ENCODE measurements at regions not wholly inside any gene's neighbourhood (a gene's known extent, or its start where the extent isn't known, plus 50 kb on each side); places are given as distances from the start of the nearest gene placed in this dataset.
"Not testable (repeated sequence)": the region's sequence is repeated elsewhere in the genome, so short reads cannot be mapped to it uniquely, and the experiment has no call there.

- intact Hi-C loops (cut with DNase I): no loop called here
- DNase-seq (ENCODE audit: low spot score) (no peak), ATAC-seq (no peak)
Observed at GRCh38 chr20:54774426-54774825, 299.0 kb downstream of the DOK5 start.

- DNase-seq (ENCODE audit: low spot score) (no peak), ATAC-seq (no peak)
- intact Hi-C loops (cut with DNase I): no loop called here
Observed at GRCh38 chr20:54773643-54774000, 298.2 kb downstream of the DOK5 start.

- intact Hi-C loops (cut with DNase I): no loop called here
- DNase-seq (ENCODE audit: low spot score) (no peak), ATAC-seq (no peak)
Observed at GRCh38 chr20:54772893-54773642, 297.7 kb downstream of the DOK5 start.

GRCh38 chr20:54766483-54766882 lies 291.1 kb downstream of the DOK5 start:
- DNase-seq (ENCODE audit: low spot score): no peak
- ATAC-seq: no peak
- intact Hi-C loops (cut with DNase I): no loop called here

- intact Hi-C loops (cut with DNase I): no loop called here
- DNase-seq (ENCODE audit: low spot score) (no peak), ATAC-seq (no peak)
Observed at GRCh38 chr20:54763366-54763765, 288.0 kb downstream of the DOK5 start.

- intact Hi-C loops (cut with DNase I): no loop called here
- no peak for DNase-seq (ENCODE audit: low spot score)
Observed at GRCh38 chr20:54759589-54759988, 284.2 kb downstream of the DOK5 start.

GRCh38 chr20:54746796-54747195 lies 271.4 kb downstream of the DOK5 start:
- intact Hi-C loops (cut with DNase I): no loop called here
- DNase-seq (ENCODE audit: low spot score) (no peak), ATAC-seq (no peak)

More at GRCh38 chr20:54759589-54759988, 284.2 kb downstream of the DOK5 start:
- no peak for ATAC-seq

- ATAC-seq (no peak), DNase-seq (ENCODE audit: low spot score) (no peak)
- intact Hi-C loops (cut with DNase I): no loop called here
Observed at GRCh38 chr20:54745780-54746179, 270.4 kb downstream of the DOK5 start.

GRCh38 chr20:54744097-54744496 lies 268.7 kb downstream of the DOK5 start:
- ATAC-seq: no peak
- DNase-seq (ENCODE audit: low spot score): no peak
- intact Hi-C loops (cut with DNase I): no loop called here

- ATAC-seq (no peak), DNase-seq (ENCODE audit: low spot score) (no peak)
- intact Hi-C loops (cut with DNase I): no loop called here
Observed at GRCh38 chr20:54742193-54742592, 266.8 kb downstream of the DOK5 start.

GRCh38 chr20:54736421-54736820 lies 261.0 kb downstream of the DOK5 start:
- DNase-seq (ENCODE audit: low spot score) (no peak), ATAC-seq (no peak)
- intact Hi-C loops (cut with DNase I): no loop called here

- DNase-seq (ENCODE audit: low spot score): no peak
- no peak for ATAC-seq
- intact Hi-C loops (cut with DNase I): no loop called here
Observed at GRCh38 chr20:54733687-54734086, 258.3 kb downstream of the DOK5 start.

GRCh38 chr20:54727490-54727889 lies 252.1 kb downstream of the DOK5 start:
- DNase-seq (ENCODE audit: low spot score) (no peak), ATAC-seq (no peak)
- intact Hi-C loops (cut with DNase I): no loop called here

- DNase-seq (ENCODE audit: low spot score) (no peak), ATAC-seq (no peak)
- intact Hi-C loops (cut with DNase I): no loop called here
Observed at GRCh38 chr20:54726687-54727300, 251.4 kb downstream of the DOK5 start.

- DNase-seq (ENCODE audit: low spot score); ATAC-seq; intact Hi-C loops (cut with DNase I): not testable (repeated sequence)
Observed at GRCh38 chr20:54725266-54725665, 249.9 kb downstream of the DOK5 start.

GRCh38 chr20:54723723-54724122 lies 248.3 kb downstream of the DOK5 start:
- no peak for ATAC-seq
- DNase-seq (ENCODE audit: low spot score): no peak
- intact Hi-C loops (cut with DNase I): no loop called here

- DNase-seq (ENCODE audit: low spot score): no peak
- ATAC-seq: no peak
- intact Hi-C loops (cut with DNase I): no loop called here
Observed at GRCh38 chr20:54717983-54718382, 242.6 kb downstream of the DOK5 start.

- intact Hi-C loops (cut with DNase I): no loop called here
- DNase-seq (ENCODE audit: low spot score): no peak
- ATAC-seq: no peak
Observed at GRCh38 chr20:54716790-54717189, 241.4 kb downstream of the DOK5 start.

GRCh38 chr20:54716174-54716747 lies 240.9 kb downstream of the DOK5 start:
- ATAC-seq: no peak
- DNase-seq (ENCODE audit: low spot score): no peak
- intact Hi-C loops (cut with DNase I): no loop called here

GRCh38 chr20:54714817-54715216 lies 239.4 kb downstream of the DOK5 start:
- ATAC-seq: no peak
- DNase-seq (ENCODE audit: low spot score): no peak
- intact Hi-C loops (cut with DNase I): no loop called here

- DNase-seq (ENCODE audit: low spot score): no peak
- intact Hi-C loops (cut with DNase I): no loop called here
- no peak for ATAC-seq
Observed at GRCh38 chr20:54713727-54714126, 238.3 kb downstream of the DOK5 start.
